MCF 10A (cell line): ENCODE measurements at regions not wholly inside any gene's neighbourhood (a gene's known extent, or its start where the extent isn't known, plus 50 kb on each side); places are given as distances from the start of the nearest gene placed in this dataset.

ENCODE experiments used
- BruUV-seq: library from RNA; stranded (reverse); fragments of 400-500 nt; replicated peaks from 2 replicates; lab custom pipeline; 2021; lab: Mats Ljungman, UMichigan
- CTCF ChIA-PET: fragments of 300-600 bp; sonication (Branson Sonifier 250); formaldehyde crosslinking; extraction: SDS; loops from one replicate; lab custom pipeline; 2021; ENCODE audit warnings: antibody characterized with exemption, inconsistent platforms; lab: Yijun Ruan, JAX
- POLR2A ChIA-PET: fragments of 300-600, 350-650 bp; sonication (Branson Sonifier 250); formaldehyde crosslinking; extraction: SDS; loops from one replicate; lab custom pipeline; 2020; ENCODE audit warnings: antibody characterized with exemption, inconsistent platforms; lab: Yijun Ruan, JAX
- DNase-seq: peaks from one replicate; pipeline ENCODE4 v3.0.0-alpha.2; 2018; ENCODE audit not compliant: unreplicated experiment
- H3K27ac Mint-ChIP-seq: one replicate; pipeline ENCODE4 v1.8.0; 2022; ENCODE audit warnings: mild to moderate bottlenecking, low read depth, mixed read lengths; ENCODE audit not compliant: unreplicated experiment
- H3K27me3 Mint-ChIP-seq: one replicate; pipeline ENCODE4 v1.8.0; 2022; ENCODE audit warnings: mixed read lengths; ENCODE audit not compliant: insufficient read depth, unreplicated experiment
- H3K36me3 Mint-ChIP-seq: one replicate; pipeline ENCODE4 v1.8.0; 2022; ENCODE audit warnings: mild to moderate bottlenecking, moderate library complexity, mixed read lengths; ENCODE audit not compliant: insufficient read depth, unreplicated experiment
- H3K4me1 Mint-ChIP-seq: one replicate; pipeline ENCODE4 v1.8.0; 2022; ENCODE audit warnings: mixed read lengths; ENCODE audit not compliant: insufficient read depth, unreplicated experiment
- H3K4me3 Mint-ChIP-seq: one replicate; pipeline ENCODE4 v1.8.0; 2022; ENCODE audit warnings: mild to moderate bottlenecking, moderate library complexity, mixed read lengths; ENCODE audit not compliant: unreplicated experiment
- H3K9me3 Mint-ChIP-seq: one replicate; pipeline ENCODE4 v1.8.0; 2022; ENCODE audit warnings: mixed read lengths; ENCODE audit not compliant: unreplicated experiment
- intact Hi-C: fragments of 100-400 bp; cut with micrococcal nuclease; formaldehyde crosslinking; loops from 2 replicates; pipeline ENCODE4 v1.14.1; 2022
- TF ChIP-seq, protein P1 (sequence below): fragments of 200-600 bp; IDR thresholded peaks from one replicate; pipeline ENCODE4 v1.8.0; 2022; ENCODE audit warnings: antibody characterized with exemption, mild to moderate bottlenecking; ENCODE audit not compliant: unreplicated experiment

DNA sequence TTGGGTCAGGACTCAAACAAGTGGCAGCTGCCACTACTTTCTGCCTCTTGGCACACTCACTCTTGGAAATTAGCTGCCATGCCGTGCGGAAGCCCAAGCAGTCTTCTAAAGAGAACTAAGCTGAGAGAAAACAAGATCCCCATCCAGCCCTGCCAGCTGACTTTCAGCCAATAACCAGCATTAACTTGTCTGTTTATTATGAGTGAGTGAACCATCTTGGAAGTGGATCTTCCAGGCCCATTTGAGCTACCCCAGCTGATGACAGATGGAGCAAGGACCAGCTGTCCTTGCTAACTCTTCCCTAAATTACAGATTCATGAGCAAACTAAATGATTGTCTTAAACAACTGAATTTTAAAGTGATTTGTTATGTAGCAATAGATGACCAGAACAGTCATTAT is 73.9 kb upstream of the RBM24 start:
- DNase-seq = no peak
- no peak overlapping the region for H3K4me3 Mint-ChIP-seq
- H3K4me1 Mint-ChIP-seq = no peaks in the 10 kb centered on the region
- TF ChIP-seq, protein P1, sequence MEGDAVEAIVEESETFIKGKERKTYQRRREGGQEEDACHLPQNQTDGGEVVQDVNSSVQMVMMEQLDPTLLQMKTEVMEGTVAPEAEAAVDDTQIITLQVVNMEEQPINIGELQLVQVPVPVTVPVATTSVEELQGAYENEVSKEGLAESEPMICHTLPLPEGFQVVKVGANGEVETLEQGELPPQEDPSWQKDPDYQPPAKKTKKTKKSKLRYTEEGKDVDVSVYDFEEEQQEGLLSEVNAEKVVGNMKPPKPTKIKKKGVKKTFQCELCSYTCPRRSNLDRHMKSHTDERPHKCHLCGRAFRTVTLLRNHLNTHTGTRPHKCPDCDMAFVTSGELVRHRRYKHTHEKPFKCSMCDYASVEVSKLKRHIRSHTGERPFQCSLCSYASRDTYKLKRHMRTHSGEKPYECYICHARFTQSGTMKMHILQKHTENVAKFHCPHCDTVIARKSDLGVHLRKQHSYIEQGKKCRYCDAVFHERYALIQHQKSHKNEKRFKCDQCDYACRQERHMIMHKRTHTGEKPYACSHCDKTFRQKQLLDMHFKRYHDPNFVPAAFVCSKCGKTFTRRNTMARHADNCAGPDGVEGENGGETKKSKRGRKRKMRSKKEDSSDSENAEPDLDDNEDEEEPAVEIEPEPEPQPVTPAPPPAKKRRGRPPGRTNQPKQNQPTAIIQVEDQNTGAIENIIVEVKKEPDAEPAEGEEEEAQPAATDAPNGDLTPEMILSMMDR = no peak
- H3K27ac Mint-ChIP-seq = no peak overlapping the region
- no TSS peak for BruUV-seq
- intact Hi-C loops = no loop called here
- ChIA-PET POLR2A (no interaction called here), CTCF (no interaction called here)
- no peaks in the 10 kb centered on the region for H3K36me3 Mint-ChIP-seq
- H3K27me3 Mint-ChIP-seq = no peaks in the 10 kb centered on the region
- peaks cover 12% of the 10 kb centered on the region for H3K9me3 Mint-ChIP-seq

DNA sequence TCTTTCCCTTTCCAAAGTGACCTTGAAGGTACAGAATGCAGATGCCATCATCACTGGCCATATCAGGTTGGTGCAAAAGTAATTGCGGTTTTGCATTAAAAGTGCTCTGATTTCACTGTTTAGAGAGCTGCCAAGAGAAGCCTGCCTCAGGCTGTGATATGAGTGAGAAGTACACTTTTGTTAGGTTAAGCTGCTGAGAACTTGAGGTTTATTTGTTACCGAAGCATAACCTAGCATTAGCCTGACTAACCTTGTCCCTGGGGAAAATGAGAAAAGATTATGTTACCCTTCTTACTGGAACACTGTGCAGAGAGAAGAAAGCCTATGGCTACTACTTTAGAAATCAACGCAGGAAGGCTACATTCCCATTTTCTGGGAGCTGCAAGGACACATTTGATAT is 70.5 kb upstream of the RBM24 start:
- no peak overlapping the region for H3K4me3 Mint-ChIP-seq

DNA sequence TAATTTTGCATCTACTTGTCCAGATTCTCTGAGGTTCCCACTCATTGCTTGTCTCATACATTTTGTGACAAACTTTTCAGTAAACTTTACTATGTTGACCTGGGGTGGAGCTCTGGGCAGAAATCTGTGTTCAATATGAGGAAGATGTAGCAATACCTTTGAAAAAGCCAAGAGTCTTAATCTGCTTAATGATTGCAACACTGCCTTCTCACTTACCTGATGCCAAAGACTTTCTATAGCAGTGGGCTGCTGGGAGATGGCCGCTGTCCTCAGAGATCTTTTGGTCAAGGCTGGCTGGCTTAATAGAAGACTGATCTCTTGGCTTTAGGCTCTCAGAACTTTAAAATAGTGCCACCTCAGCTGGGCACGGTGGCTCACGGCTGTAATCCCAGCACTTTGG is 70.1 kb upstream of the RBM24 start:
- Mint-ChIP-seq H3K36me3 (no peaks in the 10 kb centered on the region), H3K27ac (no peak overlapping the region), H3K27me3 (no peaks in the 10 kb centered on the region), H3K4me1 (no peaks in the 10 kb centered on the region), H3K4me3 (no peak overlapping the region), H3K9me3 (no peaks in the 10 kb centered on the region)
- intact Hi-C loops = no loop called here
- ChIA-PET POLR2A (no interaction called here), CTCF (no interaction called here)
- DNase-seq = peak; percentile 4
- TF ChIP-seq, protein P1 = no peak
- no TSS peak for BruUV-seq

More for the DNA sequence above, 70.5 kb upstream of the RBM24 start:
- no peak overlapping the region for H3K27ac Mint-ChIP-seq
- POLR2A ChIA-PET = no interaction called here
- no peaks in the 10 kb centered on the region for H3K9me3 Mint-ChIP-seq
- CTCF ChIA-PET = no interaction called here
- no peaks in the 10 kb centered on the region for H3K4me1 Mint-ChIP-seq
- intact Hi-C loops = no loop called here
- DNase-seq = no peak
- H3K36me3 Mint-ChIP-seq = no peaks in the 10 kb centered on the region
- TF ChIP-seq, protein P1 = no peak
- no peaks in the 10 kb centered on the region for H3K27me3 Mint-ChIP-seq
- no TSS peak for BruUV-seq

DNA sequence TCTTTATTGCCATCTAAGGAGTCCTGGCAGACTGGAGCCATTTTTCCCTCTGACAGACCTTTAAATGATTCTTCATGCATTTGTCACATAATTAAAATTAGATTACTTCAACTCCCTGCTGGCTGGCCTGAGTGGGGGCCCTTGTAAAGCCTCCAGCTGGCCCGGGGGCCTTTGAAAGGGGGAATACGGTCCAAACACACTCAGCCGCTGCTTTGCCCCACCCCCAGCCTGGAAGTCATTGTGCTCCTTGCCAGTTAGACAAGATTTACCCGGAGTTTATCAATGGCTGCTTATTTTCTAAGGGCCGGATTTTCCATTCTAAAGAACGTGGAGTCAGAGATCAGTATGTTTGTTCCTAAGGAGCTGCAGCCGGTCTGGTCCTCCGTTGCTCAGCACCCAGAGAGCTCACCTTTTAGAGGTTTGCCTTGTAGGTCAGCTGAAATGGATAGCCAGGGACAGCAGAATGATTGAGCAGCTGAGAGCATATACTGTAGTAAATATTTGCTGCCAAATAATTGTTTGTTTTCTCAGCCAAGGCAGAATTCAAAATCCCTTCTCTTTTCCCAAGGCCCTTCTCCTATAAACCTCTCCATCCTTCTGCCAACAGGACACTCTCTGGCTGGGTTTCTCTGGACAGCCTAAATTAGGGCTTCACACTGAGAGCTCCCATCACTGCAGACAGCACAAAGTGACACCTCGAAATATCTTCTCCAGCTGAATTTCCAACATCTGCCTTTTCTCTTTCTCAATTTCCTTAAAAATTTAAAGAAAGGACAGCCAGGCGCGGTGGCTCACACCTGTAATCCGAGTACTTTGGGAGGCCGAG is 68.4 kb upstream of the RBM24 start:
- no peaks in the 10 kb centered on the region for H3K4me1 Mint-ChIP-seq
- no peak for DNase-seq
- POLR2A ChIA-PET = interaction anchor here (0.8 kb wide), 1 partner anchor 28 kb away, joined by 3 read pairs; no protein-coding TSS in a partner anchor
- intact Hi-C loops = no loop called here
- BruUV-seq = no TSS peak
- H3K27me3 Mint-ChIP-seq = no peaks in the 10 kb centered on the region
- no peak overlapping the region for H3K27ac Mint-ChIP-seq
- no peaks in the 10 kb centered on the region for H3K36me3 Mint-ChIP-seq
- TF ChIP-seq, protein P1 = no peak
- CTCF ChIA-PET = interaction anchor here (1.0 to 1.1 kb wide), 2 partner anchors 8 to 56 kb away, joined by 3 read pairs; no protein-coding TSS in a partner anchor
- H3K4me3 Mint-ChIP-seq = no peak overlapping the region
- H3K9me3 Mint-ChIP-seq = no peaks in the 10 kb centered on the region
